WI38 (cell line): ENCODE measurements at regions not wholly inside any gene's neighbourhood (a gene's known extent, or its start where the extent isn't known, plus 50 kb on each side); places are given as distances from the start of the nearest gene placed in this dataset.
"Not testable (repeated sequence)": the region's sequence is repeated elsewhere in the genome, so short reads cannot be mapped to it uniquely, and the experiment has no call there.

Experiments
- H3K4me3 ChIP-seq: 2 replicates; pipeline ENCODE4 v1.5.1; 2011; ENCODE audit warnings: low read depth, mild to moderate bottlenecking, control low read depth, low read length
- TF ChIP-seq, protein P1 (sequence below): IDR thresholded peaks from 2 replicates; pipeline ENCODE4 v1.5.1; 2012; ENCODE audit warnings: low read depth, mild to moderate bottlenecking, control low read depth, low read length

DNA sequence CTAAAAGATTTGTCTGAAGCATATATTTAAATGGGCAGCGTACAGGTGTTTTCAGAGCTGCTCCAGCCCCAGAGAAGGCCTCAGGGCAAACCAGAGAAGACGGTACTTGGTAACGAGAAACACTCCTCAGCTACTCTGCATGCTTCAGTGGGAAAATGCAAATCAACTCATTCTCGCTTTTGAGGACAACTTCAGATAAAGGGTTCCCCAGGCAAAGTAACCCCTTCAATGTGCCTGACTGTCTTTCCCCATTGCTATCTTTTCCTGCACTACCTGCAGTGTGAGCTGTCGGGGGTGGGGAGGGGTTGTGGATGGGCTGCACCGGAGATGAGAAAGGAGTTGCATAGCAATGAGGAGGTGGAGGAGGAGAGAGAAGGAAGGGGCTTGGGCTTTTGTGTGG is 339.7 kb upstream of the CLINT1 start:
- no peak overlapping the region for H3K4me3 ChIP-seq
- TF ChIP-seq, protein P1, sequence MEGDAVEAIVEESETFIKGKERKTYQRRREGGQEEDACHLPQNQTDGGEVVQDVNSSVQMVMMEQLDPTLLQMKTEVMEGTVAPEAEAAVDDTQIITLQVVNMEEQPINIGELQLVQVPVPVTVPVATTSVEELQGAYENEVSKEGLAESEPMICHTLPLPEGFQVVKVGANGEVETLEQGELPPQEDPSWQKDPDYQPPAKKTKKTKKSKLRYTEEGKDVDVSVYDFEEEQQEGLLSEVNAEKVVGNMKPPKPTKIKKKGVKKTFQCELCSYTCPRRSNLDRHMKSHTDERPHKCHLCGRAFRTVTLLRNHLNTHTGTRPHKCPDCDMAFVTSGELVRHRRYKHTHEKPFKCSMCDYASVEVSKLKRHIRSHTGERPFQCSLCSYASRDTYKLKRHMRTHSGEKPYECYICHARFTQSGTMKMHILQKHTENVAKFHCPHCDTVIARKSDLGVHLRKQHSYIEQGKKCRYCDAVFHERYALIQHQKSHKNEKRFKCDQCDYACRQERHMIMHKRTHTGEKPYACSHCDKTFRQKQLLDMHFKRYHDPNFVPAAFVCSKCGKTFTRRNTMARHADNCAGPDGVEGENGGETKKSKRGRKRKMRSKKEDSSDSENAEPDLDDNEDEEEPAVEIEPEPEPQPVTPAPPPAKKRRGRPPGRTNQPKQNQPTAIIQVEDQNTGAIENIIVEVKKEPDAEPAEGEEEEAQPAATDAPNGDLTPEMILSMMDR, result no peak

GRCh38 chr5:158195416-158196210 is 336.7 kb upstream of the CLINT1 start:
- H3K4me3 ChIP-seq, result no peak overlapping the region
- TF ChIP-seq, protein P1, result no peak

- no peak overlapping the region for H3K4me3 ChIP-seq
Measured at GRCh38 chr5:158194561-158194976, 335.6 kb upstream of the CLINT1 start.

GRCh38 chr5:158193395-158193794 is 334.4 kb upstream of the CLINT1 start:
- not testable (repeated sequence) for H3K4me3 ChIP-seq

More at GRCh38 chr5:158194561-158194976, 335.6 kb upstream of the CLINT1 start:
- TF ChIP-seq, protein P1, result no peak

- no peak overlapping the region for H3K4me3 ChIP-seq
- TF ChIP-seq, protein P1, result no peak
Measured at GRCh38 chr5:158180407-158180806, 321.5 kb upstream of the CLINT1 start.

DNA sequence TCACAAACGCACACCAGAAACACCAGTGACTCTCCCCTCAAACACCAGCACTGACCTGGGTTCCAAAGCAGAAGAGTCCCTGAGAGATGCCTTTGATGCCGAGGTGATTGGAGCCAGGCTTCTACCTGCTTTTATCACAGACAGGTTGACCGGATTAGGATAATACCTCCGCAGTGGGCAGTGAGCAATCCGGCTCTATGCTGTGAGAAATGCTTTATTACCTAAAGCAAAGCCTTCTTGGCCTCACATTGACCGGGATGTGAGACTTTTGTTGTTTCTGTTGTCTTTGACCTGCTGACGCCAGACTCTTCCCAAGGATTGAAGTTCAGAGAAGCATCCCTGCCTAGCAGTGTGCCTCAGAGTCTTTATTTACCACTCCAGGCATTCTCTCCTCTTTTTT is 320.3 kb upstream of the CLINT1 start:
- H3K4me3 ChIP-seq, result no peak overlapping the region
- TF ChIP-seq, protein P1, result no peak

DNA sequence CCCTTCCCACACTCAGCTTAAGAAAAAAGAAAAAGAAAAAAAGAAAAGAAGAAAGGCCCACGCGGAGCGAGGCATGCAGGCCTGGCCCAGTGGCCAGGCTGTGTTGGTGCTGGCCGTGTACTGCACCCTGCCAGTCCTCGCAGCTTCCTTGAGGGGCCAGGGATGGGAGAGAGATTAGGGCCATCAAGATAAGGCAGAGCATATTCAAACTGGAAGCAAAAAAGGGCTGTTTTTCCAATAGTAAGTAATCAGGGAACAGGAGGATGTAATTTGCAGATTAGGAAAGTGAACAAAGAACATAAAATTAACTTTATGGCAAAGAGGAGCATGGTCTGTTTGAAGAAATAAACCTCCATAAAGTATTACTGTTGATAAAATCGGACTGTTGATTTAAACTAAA is 319.6 kb upstream of the CLINT1 start:
- H3K4me3 ChIP-seq, result no peak overlapping the region
- TF ChIP-seq, protein P1, result no peak

GRCh38 chr5:158177146-158177545 is 318.2 kb upstream of the CLINT1 start:
- TF ChIP-seq, protein P1, result no peak
- H3K4me3 ChIP-seq, result no peak overlapping the region
